HG02981 (cell line): ENCODE measurements at regions not wholly inside any gene's neighbourhood (a gene's known extent, or its start where the extent isn't known, plus 50 kb on each side); places are given as distances from the start of the nearest gene placed in this dataset.
"Not testable (repeated sequence)": the region's sequence is repeated elsewhere in the genome, so short reads cannot be mapped to it uniquely, and the experiment has no call there.

Experiments used
- ATAC-seq: cut with Tn5 transposase; IDR thresholded peaks from one replicate; pipeline ENCODE4 v1.9.1; 2021; ENCODE audit warnings: mild to moderate bottlenecking, moderate library complexity; ENCODE audit not compliant: unreplicated experiment

GRCh38 chr4:118586357-118586790 is 98.8 kb upstream of the METTL14 start:
- no peak for ATAC-seq

GRCh38 chr4:118587116-118587831 is 97.9 kb upstream of the METTL14 start:
- ATAC-seq = no peak

- ATAC-seq = no peak
Observed at GRCh38 chr4:118587946-118588345, 97.2 kb upstream of the METTL14 start.

- ATAC-seq = no peak
Observed at GRCh38 chr4:118589471-118590055, 95.6 kb upstream of the METTL14 start.

GRCh38 chr4:118591339-118592046 is 93.7 kb upstream of the METTL14 start:
- peak; percentile 98 for ATAC-seq

GRCh38 chr4:118592289-118592688 is 92.9 kb upstream of the METTL14 start:
- not testable (repeated sequence) for ATAC-seq

- not testable (repeated sequence) for ATAC-seq
Observed at GRCh38 chr4:118595883-118596282, 89.3 kb upstream of the METTL14 start.

GRCh38 chr4:118625097-118625496 is 60.1 kb upstream of the METTL14 start:
- not testable (repeated sequence) for ATAC-seq

GRCh38 chr4:118629697-118630096 is 55.5 kb upstream of the METTL14 start:
- ATAC-seq = not testable (repeated sequence)

GRCh38 chr4:118630897-118631296 is 54.3 kb upstream of the METTL14 start:
- ATAC-seq = not testable (repeated sequence)

- ATAC-seq = not testable (repeated sequence)
Observed at GRCh38 chr4:118631321-118632050, 53.7 kb upstream of the METTL14 start.

GRCh38 chr4:118633476-118633875 is 51.7 kb upstream of the METTL14 start:
- not testable (repeated sequence) for ATAC-seq

GRCh38 chr4:118634126-118634875 is 50.9 kb upstream of the METTL14 start:
- not testable (repeated sequence) for ATAC-seq
